A549 (cell line): ENCODE measurements at regions not wholly inside any gene's neighbourhood (a gene's known extent, or its start where the extent isn't known, plus 50 kb on each side); places are given as distances from the start of the nearest gene placed in this dataset.

ENCODE experiments used
- ATAC-seq, 2 experiments: fragments of 200-7000 bp in 1 of 2; fragments of >200 bp in 1 of 2; cut with Nextera tagmentation in 1 of 2; cut with Tn5 transposase in 1 of 2; 3 replicates each; pipeline versions ENCODE4 v1.8.0 to v1.9.1; 2018 to 2020; ENCODE audit warnings: mild to moderate bottlenecking in 1 of 2, moderate library complexity in 1 of 2
- CTCF ChIA-PET: fragments of 300-600 bp; sonication (Branson Sonifier 250); formaldehyde crosslinking; extraction: SDS; loops from one replicate; lab custom pipeline; 2021; ENCODE audit warnings: antibody characterized with exemption, inconsistent platforms; lab: Yijun Ruan, JAX
- POLR2A ChIA-PET: fragments of 350-600 bp; formaldehyde crosslinking; extraction: SDS; loops from one replicate; lab custom pipeline; 2021; ENCODE audit warnings: antibody characterized with exemption, inconsistent platforms; lab: Yijun Ruan, JAX
- DNase-seq, 2 experiments: peaks; one replicate each; pipeline versions ENCODE4 v3.0.0 to v3.0.0-alpha.2; 2011 to 2016; ENCODE audit warnings: low read depth in 1 of 2, low spot score in 1 of 2
- FAIRE-seq: peaks from 2 replicates; lab custom pipeline; 2011; peaks lifted over from hg19 to GRCh38; lab: Jason Lieb, UNC
- H3K27ac ChIP-seq, 2 experiments: fragments of >200 bp; sonication (Bioruptor Twin); formaldehyde crosslinking; 3 replicates each; pipeline ENCODE4 v1.5.1; 2016 to 2017
- H3K4me1 ChIP-seq: fragments of >200 bp; sonication (Bioruptor Twin); formaldehyde crosslinking; 3 replicates; pipeline ENCODE4 v1.6.1; 2016
- H3K4me2 ChIP-seq: fragments of >200 bp; sonication (Bioruptor Twin); formaldehyde crosslinking; 3 replicates; pipeline ENCODE4 v1.6.1; 2016
- H3K4me3 ChIP-seq: fragments of >200 bp; sonication (Bioruptor Twin); formaldehyde crosslinking; 3 replicates; pipeline ENCODE4 v1.5.1; 2016
- H3K9me3 ChIP-seq: fragments of >200 bp; sonication (Bioruptor Twin); formaldehyde crosslinking; 3 replicates; pipeline ENCODE4 v1.6.1; 2016
- BCL3 ChIP-seq: fragments of >200 bp; sonication (Bioruptor Twin); formaldehyde crosslinking; IDR thresholded peaks from 3 replicates; pipeline ENCODE4 v1.6.1; 2016
- CEBPB ChIP-seq, 2 experiments: fragments of >200 bp in 1 of 2; sonication (Bioruptor Twin) in 1 of 2; formaldehyde crosslinking in 1 of 2; IDR thresholded peaks; 2 replicates each; pipeline ENCODE4 v1.6.1; 2012 to 2016
- CHD4 ChIP-seq: fragments of 200-600 bp; sonication (generic); IDR thresholded peaks from 2 replicates; pipeline ENCODE4 v1.6.1; 2016; ENCODE audit warnings: antibody characterized with exemption, mild to moderate bottlenecking, borderline replicate concordance
- EHMT2 ChIP-seq: fragments of 200-600 bp; sonication (generic); IDR thresholded peaks from 2 replicates; pipeline ENCODE4 v1.6.1; 2016; ENCODE audit warnings: antibody characterized with exemption, low read depth, mild to moderate bottlenecking, moderate library complexity
- ELK1 ChIP-seq: fragments of 150-350 bp; IDR thresholded peaks from 2 replicates; pipeline ENCODE4 v1.6.1; 2014; ENCODE audit warnings: low read depth, mild to moderate bottlenecking, low read length
- EP300 ChIP-seq, 2 experiments: fragments of >200 bp; sonication (Bioruptor Twin); formaldehyde crosslinking; IDR thresholded peaks; 2 replicates in 1 of 2; 3 replicates in 1 of 2; pipeline ENCODE4 v1.6.1; 2016 to 2017
- ESRRA ChIP-seq: fragments of 150-350 bp; IDR thresholded peaks from 2 replicates; pipeline ENCODE4 v1.6.1; 2014; ENCODE audit warnings: mild to moderate bottlenecking, low read length, borderline replicate concordance
- FOSL2 ChIP-seq, 2 experiments: fragments of 450-650 bp in 1 of 2; fragments of >200 bp in 1 of 2; sonication (Bioruptor Twin) in 1 of 2; formaldehyde crosslinking; IDR thresholded peaks; 2 replicates each; pipeline versions ENCODE4 v1.5.0 to v1.6.1; 2016 to 2020; ENCODE audit warnings: mild to moderate bottlenecking in 1 of 2, moderate library complexity in 1 of 2
- HDAC2 ChIP-seq: fragments of 200-600 bp; sonication (generic); IDR thresholded peaks from 2 replicates; pipeline ENCODE4 v1.6.1; 2016
- HOXA7 ChIP-seq: fragments of 250-450 bp; sonication (Bioruptor Pico); IDR thresholded peaks from 2 replicates; pipeline ENCODE4 v1.5.0; 2020; ENCODE audit warnings: mild to moderate bottlenecking, moderate library complexity
- KDM1A ChIP-seq: fragments of 200-600 bp; sonication (generic); IDR thresholded peaks from 2 replicates; pipeline ENCODE4 v1.6.1; 2016; ENCODE audit warnings: low read depth, mild to moderate bottlenecking
- MAFK ChIP-seq: fragments of 450-650 bp; IDR thresholded peaks from 2 replicates; pipeline ENCODE4 v1.6.1; 2014; ENCODE audit not compliant: partially characterized antibody
- MAZ ChIP-seq: fragments of 150-350 bp; IDR thresholded peaks from 2 replicates; pipeline ENCODE4 v1.6.1; 2014; ENCODE audit warnings: antibody characterized with exemption, low read depth, low read length, borderline replicate concordance
- NFE2L2 ChIP-seq: fragments of 150-350 bp; conservative IDR thresholded peaks from 2 replicates; pipeline ENCODE4 v1.6.1; 2014; ENCODE audit warnings: low read length
- NR3C1 ChIP-seq: fragments of >200 bp; sonication (Bioruptor Twin); formaldehyde crosslinking; IDR thresholded peaks from 3 replicates; pipeline ENCODE4 v1.6.1; 2017
- PBX3 ChIP-seq: IDR thresholded peaks from 2 replicates; pipeline ENCODE4 v1.6.1; 2012
- PHF8 ChIP-seq: fragments of 200-600 bp; sonication (generic); IDR thresholded peaks from 2 replicates; pipeline ENCODE4 v1.6.1; 2016; ENCODE audit warnings: low read depth, mild to moderate bottlenecking, antibody characterized with exemption, moderate library complexity, borderline replicate concordance
- POLR2AphosphoS2 ChIP-seq: conservative IDR thresholded peaks from 2 replicates; pipeline ENCODE4 v1.6.1; 2012; ENCODE audit warnings: low read length, improper control_type of control experiment, inconsistent platforms
- RAD21 ChIP-seq, 2 experiments: fragments of >200 bp in 1 of 2; sonication (Bioruptor Twin) in 1 of 2; formaldehyde crosslinking in 1 of 2; IDR thresholded peaks in 1 of 2; conservative IDR thresholded peaks in 1 of 2; 2 replicates in 1 of 2; 3 replicates in 1 of 2; pipeline ENCODE4 v1.6.1; 2012 to 2018; ENCODE audit warnings: inconsistent platforms in 1 of 2
- RARB ChIP-seq: fragments of 250-450 bp; sonication (Bioruptor Pico); IDR thresholded peaks from 2 replicates; pipeline ENCODE4 v1.8.0; 2021; ENCODE audit warnings: mild to moderate bottlenecking, moderate library complexity
- SMC3 ChIP-seq: fragments of >200 bp; sonication (Bioruptor Twin); formaldehyde crosslinking; IDR thresholded peaks from 3 replicates; pipeline ENCODE4 v1.6.1; 2018; ENCODE audit warnings: inconsistent platforms
- TP53 ChIP-seq: fragments of 250-450 bp; sonication (Bioruptor Pico); IDR thresholded peaks from 2 replicates; pipeline ENCODE4 v1.5.0; 2021; ENCODE audit warnings: mild to moderate bottlenecking, moderate library complexity
- ZFP36 ChIP-seq: fragments of 450-650 bp; IDR thresholded peaks from 2 replicates; pipeline ENCODE4 v1.6.1; 2014; ENCODE audit warnings: borderline replicate concordance; ENCODE audit not compliant: partially characterized antibody
- ZNF302 ChIP-seq: fragments of 250-450 bp; sonication (Bioruptor Pico); IDR thresholded peaks from 2 replicates; pipeline ENCODE4 v1.9.0; 2021; ENCODE audit warnings: inconsistent platforms, mild to moderate bottlenecking, moderate library complexity
- ZSCAN20 ChIP-seq: fragments of 250-450 bp; sonication (Bioruptor Pico); IDR thresholded peaks from 2 replicates; pipeline ENCODE4 v1.8.0; 2022; ENCODE audit warnings: mild to moderate bottlenecking, moderate library complexity
- WGBS: methylation state at CpG from one replicate; pipeline ENCODE4 v1.1.6; 2017; ENCODE audit errors: missing lambda C conversion rate; 5-methylcytosine and 5-hydroxymethylcytosine counted together

DNA sequence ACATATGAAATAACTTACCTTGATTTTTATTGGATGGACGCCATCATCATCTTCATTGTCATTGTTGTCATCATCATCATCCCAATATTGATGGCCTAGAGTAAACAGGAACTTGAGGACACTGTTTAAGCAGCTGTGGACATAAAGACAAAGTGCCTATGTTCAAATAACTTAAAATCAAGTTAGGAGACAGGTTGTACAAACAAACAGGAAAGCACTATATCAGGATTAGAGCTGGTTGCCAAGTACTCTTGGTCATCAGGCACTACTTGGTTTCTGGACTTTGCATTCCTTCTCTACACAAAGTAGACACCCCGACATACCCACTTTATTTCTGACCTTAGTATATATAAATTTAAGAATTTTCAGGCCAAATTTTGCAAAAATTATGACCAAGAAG, 608.6 kb downstream of the KLHL13 start:
- 0% methylated on average over 2 of the region's 2 CpGs for WGBS
- Histone ChIP-seq H3K27ac (no peak overlapping the region), H3K9me3 (no peaks in the 10 kb centered on the region), H3K4me3 (no peak overlapping the region), H3K4me2 (no peak overlapping the region), H3K4me1 (no peaks in the 10 kb centered on the region)
- CTCF ChIA-PET: no interaction called here
- DNase-seq: no peak
- no peak for ATAC-seq
- FAIRE-seq: peak; percentile 59
- POLR2A ChIA-PET: no interaction called here
- TF ChIP-seq ZSCAN20 (CRISPR knock-in tag): no peak
- TF ChIP-seq EP300 (IDR thresholded peaks at IDR 0.05): no peak
- TF ChIP-seq NFE2L2: no peak
- no peak for TF ChIP-seq RAD21 (conservative IDR thresholded peaks at IDR 0.05 in 1 of 2, IDR thresholded peaks at IDR 0.05 in 1 of 2)
- no peak for TF ChIP-seq PBX3

DNA sequence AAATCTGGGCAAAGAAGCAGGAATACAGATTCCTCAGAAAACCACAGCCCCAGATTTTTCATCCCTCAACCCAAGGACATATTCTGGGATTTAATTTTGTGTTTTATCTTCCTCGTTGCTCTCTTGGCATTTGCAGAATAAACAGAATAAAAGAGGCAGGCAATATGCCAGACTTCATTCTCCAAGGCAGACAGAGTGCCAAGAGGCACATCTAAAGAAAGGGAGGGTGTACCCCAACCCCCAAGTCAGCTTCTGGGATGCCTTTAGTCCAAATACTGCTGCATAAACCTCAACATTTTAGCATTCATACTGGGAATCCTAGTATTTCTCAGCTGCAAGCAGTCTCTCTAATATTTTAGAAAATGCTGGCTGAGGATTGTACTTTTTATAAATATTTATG, 629.2 kb downstream of the KLHL13 start:
- no peaks in the 10 kb centered on the region for H3K9me3 ChIP-seq
- ATAC-seq (no peak), FAIRE-seq (no peak), DNase-seq (no peak)
- TF ChIP-seq HDAC2: no peak
- no peak for TF ChIP-seq FOSL2 (IDR thresholded peaks at IDR 0.05)
- no peak for TF ChIP-seq FOSL2 (CRISPR knock-in tag; IDR thresholded peaks at IDR 0.05)
- no peak for TF ChIP-seq CHD4
- TF ChIP-seq KDM1A: no peak
- TF ChIP-seq POLR2AphosphoS2: no peak
- no peak for TF ChIP-seq RARB (CRISPR knock-in tag)
- TF ChIP-seq BCL3: no peak
- TF ChIP-seq HOXA7 (CRISPR knock-in tag): no peak
- TF ChIP-seq ZNF302 (CRISPR knock-in tag): no peak
- H3K4me1 ChIP-seq: no peaks in the 10 kb centered on the region
- POLR2A ChIA-PET: no interaction called here
- H3K4me3 ChIP-seq: no peak overlapping the region
- no peak overlapping the region for H3K4me2 ChIP-seq
- no peak overlapping the region for H3K27ac ChIP-seq
- WGBS: 4% methylated on average over 1 of the region's 1 CpG
- CTCF ChIA-PET: no interaction called here

- Histone ChIP-seq H3K4me2 (no peak overlapping the region), H3K4me1 (no peaks in the 10 kb centered on the region)
- CTCF ChIA-PET: no interaction called here
- no peak for FAIRE-seq
- POLR2A ChIA-PET: no interaction called here
- TF ChIP-seq MAFK: no peak
- TF ChIP-seq, all 56 proteins: peak for 0
- DNase-seq: no peak
- Histone ChIP-seq H3K27ac (no peak overlapping the region), H3K9me3 (no peaks in the 10 kb centered on the region), H3K4me3 (no peak overlapping the region)
- WGBS: 6% methylated on average over 6 of the region's 6 CpGs
- ATAC-seq: no peak
Observed at GRCh38 chrX:117483950-117484349, 632.7 kb downstream of the KLHL13 start.

- POLR2A ChIA-PET: no interaction called here
- H3K27ac ChIP-seq: no peak overlapping the region
- H3K4me1 ChIP-seq: no peaks in the 10 kb centered on the region
- H3K4me2 ChIP-seq: no peak overlapping the region
- FAIRE-seq: no peak
- no peak for DNase-seq
- H3K9me3 ChIP-seq: no peaks in the 10 kb centered on the region
- CTCF ChIA-PET: no interaction called here
- ATAC-seq: no peak
- no peak overlapping the region for H3K4me3 ChIP-seq
- 17% methylated on average over 1 of the region's 1 CpG for WGBS
- TF ChIP-seq CHD4: no peak
- TF ChIP-seq ELK1: no peak
- TF ChIP-seq CEBPB (IDR thresholded peaks at IDR 0.05): no peak
- no peak for TF ChIP-seq RAD21 (conservative IDR thresholded peaks at IDR 0.05 in 1 of 2, IDR thresholded peaks at IDR 0.05 in 1 of 2)
- no peak for TF ChIP-seq EHMT2
- no peak for TF ChIP-seq ZNF302 (CRISPR knock-in tag)
- no peak for TF ChIP-seq RARB (CRISPR knock-in tag)
- TF ChIP-seq NR3C1: no peak
- TF ChIP-seq ZFP36: no peak
- TF ChIP-seq PHF8: no peak
- no peak for TF ChIP-seq SMC3
- no peak for TF ChIP-seq ESRRA
- TF ChIP-seq TP53 (CRISPR knock-in tag): no peak
- TF ChIP-seq MAZ: no peak
- no peak for TF ChIP-seq MAFK
- TF ChIP-seq HDAC2: no peak
- no peak for TF ChIP-seq ZSCAN20 (CRISPR knock-in tag)
- no peak for TF ChIP-seq BCL3
Observed at GRCh38 chrX:117458243-117458968, 658.2 kb downstream of the KLHL13 start.
